ENCODE measurements at regions not wholly inside any gene's neighbourhood (a gene's known extent, or its start where the extent isn't known, plus 50 kb on each side); places are given as distances from the start of the nearest gene placed in this dataset.

DNA sequence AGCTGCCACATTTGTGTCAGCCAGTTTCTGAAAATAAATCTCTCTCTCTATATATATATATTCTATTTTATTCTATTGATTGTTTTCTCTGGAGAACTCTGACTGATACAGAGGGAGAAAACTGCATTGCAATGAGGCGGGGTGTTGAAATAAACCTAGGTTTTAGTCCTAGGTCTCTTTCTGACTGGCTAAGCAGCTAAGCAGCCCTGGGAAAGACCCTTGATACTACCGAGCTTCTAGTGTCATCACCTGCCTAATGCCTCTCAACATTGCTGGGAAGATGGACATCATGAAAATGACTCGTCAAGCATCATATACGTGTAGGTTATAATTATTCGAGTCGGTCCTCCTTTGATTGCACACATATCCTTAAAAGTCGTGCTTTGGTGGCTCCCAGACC is 166.5 kb upstream of the IL12B start (continued):
- TF ChIP-seq, protein P1, sequence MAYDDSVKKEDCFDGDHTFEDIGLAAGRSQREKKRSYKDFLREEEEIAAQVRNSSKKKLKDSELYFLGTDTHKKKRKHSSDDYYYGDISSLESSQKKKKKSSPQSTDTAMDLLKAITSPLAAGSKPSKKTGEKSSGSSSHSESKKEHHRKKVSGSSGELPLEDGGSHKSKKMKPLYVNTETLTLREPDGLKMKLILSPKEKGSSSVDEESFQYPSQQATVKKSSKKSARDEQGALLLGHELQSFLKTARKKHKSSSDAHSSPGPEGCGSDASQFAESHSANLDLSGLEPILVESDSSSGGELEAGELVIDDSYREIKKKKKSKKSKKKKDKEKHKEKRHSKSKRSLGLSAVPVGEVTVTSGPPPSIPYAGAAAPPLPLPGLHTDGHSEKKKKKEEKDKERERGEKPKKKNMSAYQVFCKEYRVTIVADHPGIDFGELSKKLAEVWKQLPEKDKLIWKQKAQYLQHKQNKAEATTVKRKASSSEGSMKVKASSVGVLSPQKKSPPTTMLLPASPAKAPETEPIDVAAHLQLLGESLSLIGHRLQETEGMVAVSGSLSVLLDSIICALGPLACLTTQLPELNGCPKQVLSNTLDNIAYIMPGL (CRISPR knock-in tag; IDR thresholded peaks at IDR 0.05) = no peak
- TF ChIP-seq NFATC3 (IDR thresholded peaks at IDR 0.05) (no peak), NFYB (IDR thresholded peaks at IDR 0.05; ENCODE audit: extremely low read depth, insufficient read length) (no peak), TGIF2 (CRISPR knock-in tag; IDR thresholded peaks at IDR 0.05) (no peak), CC2D1A (IDR thresholded peaks at IDR 0.05) (no peak)

DNA sequence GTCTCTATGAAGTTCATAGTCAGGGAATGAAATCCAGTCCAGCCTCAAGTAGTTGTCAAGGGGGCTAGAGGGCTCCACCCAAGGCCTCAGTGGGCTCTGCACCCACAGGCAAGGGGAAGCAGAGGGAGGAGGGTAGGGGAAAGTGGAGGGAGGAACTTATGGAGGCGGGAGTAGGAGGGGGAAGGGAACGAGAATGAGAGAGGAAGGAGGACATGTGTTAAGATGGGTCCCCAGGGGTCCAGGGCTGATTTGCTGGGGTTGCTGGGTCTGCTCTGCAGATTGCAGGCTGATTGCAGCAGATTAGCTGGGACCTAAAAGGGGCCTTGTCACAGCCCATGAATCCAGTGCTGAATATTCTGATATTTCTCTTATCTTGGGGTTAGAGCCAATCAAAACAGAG is 166.9 kb upstream of the IL12B start:
- intact Hi-C loops (cut with micrococcal nuclease) = no loop called here
- Histone ChIP-seq H3K4me3 (no peak overlapping the region), H4K20me1 (replicated peaks; ENCODE audit: control insufficient read depth, insufficient read depth, low read length) (no peaks in the 10 kb centered on the region), H3K9ac (ENCODE audit: insufficient read depth in 1 of 2, low read depth in 2 of 2, low read length in 2 of 2) (no peak overlapping the region), H3K4me1 (replicated peaks in 1 of 2; ENCODE audit: control insufficient read depth in 2 of 2, insufficient read depth in 2 of 2, low read length in 2 of 2) (no peaks in the 10 kb centered on the region), H3K36me3 (ENCODE audit: control insufficient read depth, insufficient read depth, low read length) (no peaks in the 10 kb centered on the region), H2AFZ (ENCODE audit: low read depth, low read length) (no peak overlapping the region), H3K9me3 (replicated peaks; ENCODE audit: control insufficient read depth, insufficient read depth, low read depth, low read length) (no peaks in the 10 kb centered on the region), H3K27ac (ENCODE audit: extremely low read depth, low read depth, low read length) (no peak overlapping the region), H3K27me3 (ENCODE audit: control insufficient read depth in 2 of 2, insufficient read depth in 2 of 2, low read length in 2 of 2) (no peaks in the 10 kb centered on the region; a peak in 1 of 5 replicates), H3K79me2 (ENCODE audit: control insufficient read depth, insufficient read depth, low read length) (no peaks in the 10 kb centered on the region), H3K4me2 (ENCODE audit: insufficient read depth, low read length) (no peak overlapping the region), H3K9me1 (ENCODE audit: control insufficient read depth, insufficient read depth, low read length) (no peaks in the 10 kb centered on the region)
- TF ChIP-seq MYC (IDR thresholded peaks at IDR 0.05; ENCODE audit: low read depth, low read length) = no peak
- no peak for TF ChIP-seq MYC (CRISPR knock-in tag; IDR thresholded peaks at IDR 0.05; ENCODE audit: borderline replicate concordance, low read depth)
- TF ChIP-seq POU5F1 (IDR thresholded peaks at IDR 0.05; ENCODE audit: borderline replicate concordance, low read depth, low read length, partially characterized antibody) = no peak
- TF ChIP-seq CBFA2T2 (conservative IDR thresholded peaks at IDR 0.05) = no peak
- TF ChIP-seq, protein P2, sequence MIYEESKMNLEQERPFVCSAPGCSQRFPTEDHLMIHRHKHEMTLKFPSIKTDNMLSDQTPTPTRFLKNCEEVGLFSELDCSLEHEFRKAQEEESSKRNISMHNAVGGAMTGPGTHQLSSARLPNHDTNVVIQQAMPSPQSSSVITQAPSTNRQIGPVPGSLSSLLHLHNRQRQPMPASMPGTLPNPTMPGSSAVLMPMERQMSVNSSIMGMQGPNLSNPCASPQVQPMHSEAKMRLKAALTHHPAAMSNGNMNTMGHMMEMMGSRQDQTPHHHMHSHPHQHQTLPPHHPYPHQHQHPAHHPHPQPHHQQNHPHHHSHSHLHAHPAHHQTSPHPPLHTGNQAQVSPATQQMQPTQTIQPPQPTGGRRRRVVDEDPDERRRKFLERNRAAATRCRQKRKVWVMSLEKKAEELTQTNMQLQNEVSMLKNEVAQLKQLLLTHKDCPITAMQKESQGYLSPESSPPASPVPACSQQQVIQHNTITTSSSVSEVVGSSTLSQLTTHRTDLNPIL (CRISPR knock-in tag; IDR thresholded peaks at IDR 0.05) = no peak
- TF ChIP-seq, protein P3, sequence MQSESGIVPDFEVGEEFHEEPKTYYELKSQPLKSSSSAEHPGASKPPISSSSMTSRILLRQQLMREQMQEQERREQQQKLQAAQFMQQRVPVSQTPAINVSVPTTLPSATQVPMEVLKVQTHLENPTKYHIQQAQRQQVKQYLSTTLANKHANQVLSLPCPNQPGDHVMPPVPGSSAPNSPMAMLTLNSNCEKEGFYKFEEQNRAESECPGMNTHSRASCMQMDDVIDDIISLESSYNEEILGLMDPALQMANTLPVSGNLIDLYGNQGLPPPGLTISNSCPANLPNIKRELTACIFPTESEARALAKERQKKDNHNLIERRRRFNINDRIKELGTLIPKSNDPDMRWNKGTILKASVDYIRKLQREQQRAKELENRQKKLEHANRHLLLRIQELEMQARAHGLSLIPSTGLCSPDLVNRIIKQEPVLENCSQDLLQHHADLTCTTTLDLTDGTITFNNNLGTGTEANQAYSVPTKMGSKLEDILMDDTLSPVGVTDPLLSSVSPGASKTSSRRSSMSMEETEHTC (IDR thresholded peaks at IDR 0.05) = no peak
- no peak for TF ChIP-seq ESRRB (CRISPR knock-in tag; IDR thresholded peaks at IDR 0.05; ENCODE audit: borderline replicate concordance)
- no peak for TF ChIP-seq SIRT6 (IDR thresholded peaks at IDR 0.05; ENCODE audit: low read depth, low read length)
- no peak for TF ChIP-seq TCF3 (CRISPR knock-in tag; IDR thresholded peaks at IDR 0.05)
- TF ChIP-seq HMGN3 (IDR thresholded peaks at IDR 0.05; ENCODE audit: borderline replicate concordance, extremely low read depth, insufficient read length, low read depth, low read length) = no peak
- no peak for TF ChIP-seq KAT8 (IDR thresholded peaks at IDR 0.05; ENCODE audit: low read depth)
- TF ChIP-seq NR2F6 (CRISPR knock-in tag; IDR thresholded peaks at IDR 0.05) = no peak
- TF ChIP-seq NFATC3 (IDR thresholded peaks at IDR 0.05) = no peak
- BruUV-seq (replicated peaks) = no TSS peak
- in situ Hi-C loops (cut with MboI) = no loop called here
- ATAC-seq (no peak), DNase-seq (ENCODE audit: extremely low read depth in 1 of 4, low spot score in 3 of 4) (no peak), FAIRE-seq (no peak)
- WGBS (ENCODE audit: insufficient coverage, low coverage, missing lambda C conversion rate) = 0% methylated on average over 1 of the region's 2 CpGs
- CTCF ChIA-PET (ENCODE audit: low intra/inter-chr PET ratio) = no interaction called here
- POLR2A ChIA-PET = interaction anchor here (1.0 kb wide), 1 partner anchor 10 kb away, joined by 3 read pairs; no protein-coding TSS in a partner anchor
